ENCODE measurements at regions not wholly inside any gene's neighbourhood (a gene's known extent, or its start where the extent isn't known, plus 50 kb on each side); places are given as distances from the start of the nearest gene placed in this dataset.
"Not testable (repeated sequence)": the region's sequence is repeated elsewhere in the genome, so short reads cannot be mapped to it uniquely, and the experiment has no call there.

- no peaks in the 10 kb centered on the region for H3K36me3 ChIP-seq (ENCODE audit: control insufficient read depth, insufficient read depth, low read length)
- H3K27ac ChIP-seq (ENCODE audit: insufficient read depth, low read length, poor library complexity, severe bottlenecking) = no peak overlapping the region
- H3K9me3 ChIP-seq (ENCODE audit: control insufficient read depth, low read length) = no peaks in the 10 kb centered on the region
- no peak overlapping the region for H3K4me3 ChIP-seq (ENCODE audit: insufficient read depth, low read depth, low read length, poor library complexity, severe bottlenecking)
- DNase-seq = no peak
- H3K4me1 ChIP-seq (ENCODE audit: control insufficient read depth, insufficient read depth, low read length, poor library complexity, severe bottlenecking) = no peaks in the 10 kb centered on the region
- no peaks in the 10 kb centered on the region for H3K27me3 ChIP-seq (replicated peaks; ENCODE audit: control insufficient read depth, insufficient read depth, low read length, poor library complexity, severe bottlenecking)
Measured at GRCh38 chr16:65807858-65808257, 558.6 kb upstream of the CDH5 start.

DNA sequence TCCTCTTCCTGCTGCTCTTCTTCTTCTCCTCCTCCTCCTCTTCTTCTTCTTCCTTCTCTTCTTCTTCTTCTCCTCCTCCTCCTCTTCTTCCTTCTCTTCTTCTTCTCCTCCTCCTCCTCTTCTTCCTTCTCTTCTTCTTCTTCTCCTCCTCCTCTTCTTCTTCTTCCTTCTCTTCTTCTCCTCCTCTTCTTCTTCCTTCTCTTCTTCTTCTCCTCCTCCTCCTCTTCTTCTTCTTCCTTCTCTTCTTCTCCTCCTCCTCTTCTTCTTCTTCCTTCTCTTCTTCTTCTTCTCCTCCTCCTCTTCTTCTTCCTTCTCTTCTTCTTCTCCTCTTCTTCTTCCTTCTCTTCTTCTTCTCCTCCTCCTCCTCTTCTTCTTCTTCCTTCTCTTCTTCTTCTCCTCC, 560.8 kb upstream of the CDH5 start:
- H3K27ac ChIP-seq (ENCODE audit: insufficient read depth, low read length, poor library complexity, severe bottlenecking); H3K4me3 ChIP-seq (ENCODE audit: insufficient read depth, low read depth, low read length, poor library complexity, severe bottlenecking); H3K27me3 ChIP-seq (replicated peaks; ENCODE audit: control insufficient read depth, insufficient read depth, low read length, poor library complexity, severe bottlenecking); H3K9me3 ChIP-seq (ENCODE audit: control insufficient read depth, low read length); H3K36me3 ChIP-seq (ENCODE audit: control insufficient read depth, insufficient read depth, low read length); H3K4me1 ChIP-seq (ENCODE audit: control insufficient read depth, insufficient read depth, low read length, poor library complexity, severe bottlenecking); DNase-seq: not testable (repeated sequence)

DNA sequence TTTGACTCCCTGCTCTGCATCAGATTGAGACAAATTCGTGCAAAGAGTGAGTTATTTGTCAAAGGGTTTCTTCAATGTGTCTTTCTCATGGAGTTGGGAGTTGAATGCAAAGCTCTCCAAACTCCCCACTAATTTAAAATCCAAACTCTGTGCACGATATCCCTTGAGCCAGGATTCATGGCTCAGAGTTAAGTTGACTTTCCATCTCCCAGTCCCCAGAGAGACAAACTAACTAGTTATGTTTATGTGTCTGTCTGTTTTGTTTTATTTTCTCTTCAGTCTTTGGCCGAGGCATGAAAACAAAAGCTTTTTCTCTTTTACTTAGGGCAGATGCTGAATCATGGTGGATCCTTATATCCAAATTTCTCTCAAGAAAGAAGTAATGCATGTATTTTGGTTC, 570.0 kb upstream of the CDH5 start:
- no peaks in the 10 kb centered on the region for H3K36me3 ChIP-seq (ENCODE audit: control insufficient read depth, insufficient read depth, low read length)
- DNase-seq = no peak
- no peak overlapping the region for H3K4me3 ChIP-seq (ENCODE audit: insufficient read depth, low read depth, low read length, poor library complexity, severe bottlenecking)
- no peaks in the 10 kb centered on the region for H3K27me3 ChIP-seq (replicated peaks; ENCODE audit: control insufficient read depth, insufficient read depth, low read length, poor library complexity, severe bottlenecking)
- H3K27ac ChIP-seq (ENCODE audit: insufficient read depth, low read length, poor library complexity, severe bottlenecking) = no peak overlapping the region
- no peaks in the 10 kb centered on the region for H3K4me1 ChIP-seq (ENCODE audit: control insufficient read depth, insufficient read depth, low read length, poor library complexity, severe bottlenecking)
- no peaks in the 10 kb centered on the region for H3K9me3 ChIP-seq (ENCODE audit: control insufficient read depth, low read length)

GRCh38 chr16:65794973-65795372, 571.5 kb upstream of the CDH5 start:
- H3K36me3 ChIP-seq (ENCODE audit: control insufficient read depth, insufficient read depth, low read length) = no peaks in the 10 kb centered on the region
- no peak for DNase-seq
- H3K4me1 ChIP-seq (ENCODE audit: control insufficient read depth, insufficient read depth, low read length, poor library complexity, severe bottlenecking) = no peaks in the 10 kb centered on the region
- no peaks in the 10 kb centered on the region for H3K9me3 ChIP-seq (ENCODE audit: control insufficient read depth, low read length)
- H3K27ac ChIP-seq (ENCODE audit: insufficient read depth, low read length, poor library complexity, severe bottlenecking) = no peak overlapping the region
- no peaks in the 10 kb centered on the region for H3K27me3 ChIP-seq (replicated peaks; ENCODE audit: control insufficient read depth, insufficient read depth, low read length, poor library complexity, severe bottlenecking)
- H3K4me3 ChIP-seq (ENCODE audit: insufficient read depth, low read depth, low read length, poor library complexity, severe bottlenecking) = no peak overlapping the region

GRCh38 chr16:65793781-65794180, 572.7 kb upstream of the CDH5 start:
- Histone ChIP-seq H3K4me1 (ENCODE audit: control insufficient read depth, insufficient read depth, low read length, poor library complexity, severe bottlenecking) (no peaks in the 10 kb centered on the region), H3K27me3 (replicated peaks; ENCODE audit: control insufficient read depth, insufficient read depth, low read length, poor library complexity, severe bottlenecking) (no peaks in the 10 kb centered on the region), H3K9me3 (ENCODE audit: control insufficient read depth, low read length) (no peaks in the 10 kb centered on the region), H3K36me3 (ENCODE audit: control insufficient read depth, insufficient read depth, low read length) (no peaks in the 10 kb centered on the region), H3K27ac (ENCODE audit: insufficient read depth, low read length, poor library complexity, severe bottlenecking) (no peak overlapping the region), H3K4me3 (ENCODE audit: insufficient read depth, low read depth, low read length, poor library complexity, severe bottlenecking) (no peak overlapping the region)
- DNase-seq = no peak

DNA sequence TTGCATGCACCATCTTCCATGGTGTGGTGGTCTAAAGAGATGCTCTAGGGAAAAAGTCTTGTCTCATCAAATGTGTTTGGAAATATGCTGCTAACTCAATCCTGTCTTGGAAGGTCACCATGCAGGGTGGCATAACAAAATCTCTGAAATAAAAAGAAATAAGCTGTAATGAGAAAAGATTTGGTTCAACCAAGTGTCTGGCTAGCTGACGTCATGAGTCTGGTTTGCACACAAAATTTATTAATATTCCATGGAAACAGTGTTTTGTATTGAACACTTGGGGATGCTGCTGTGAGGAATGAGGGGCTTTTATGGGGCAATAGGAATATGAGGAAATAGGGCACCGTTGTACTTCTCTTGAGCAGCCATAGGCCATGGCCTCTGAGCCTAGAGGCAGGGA, 575.7 kb upstream of the CDH5 start:
- no peaks in the 10 kb centered on the region for H3K36me3 ChIP-seq (ENCODE audit: control insufficient read depth, insufficient read depth, low read length)
- H3K4me3 ChIP-seq (ENCODE audit: insufficient read depth, low read depth, low read length, poor library complexity, severe bottlenecking) = no peak overlapping the region
- H3K4me1 ChIP-seq (ENCODE audit: control insufficient read depth, insufficient read depth, low read length, poor library complexity, severe bottlenecking) = no peaks in the 10 kb centered on the region
- H3K27ac ChIP-seq (ENCODE audit: insufficient read depth, low read length, poor library complexity, severe bottlenecking) = no peak overlapping the region
- no peaks in the 10 kb centered on the region for H3K27me3 ChIP-seq (replicated peaks; ENCODE audit: control insufficient read depth, insufficient read depth, low read length, poor library complexity, severe bottlenecking)
- DNase-seq = no peak
- no peaks in the 10 kb centered on the region for H3K9me3 ChIP-seq (ENCODE audit: control insufficient read depth, low read length)

GRCh38 chr16:65789161-65789945, 577.1 kb upstream of the CDH5 start:
- no peaks in the 10 kb centered on the region for H3K4me1 ChIP-seq (ENCODE audit: control insufficient read depth, insufficient read depth, low read length, poor library complexity, severe bottlenecking)
- H3K27ac ChIP-seq (ENCODE audit: insufficient read depth, low read length, poor library complexity, severe bottlenecking) = no peak overlapping the region
- H3K9me3 ChIP-seq (ENCODE audit: control insufficient read depth, low read length) = no peaks in the 10 kb centered on the region
- H3K36me3 ChIP-seq (ENCODE audit: control insufficient read depth, insufficient read depth, low read length) = no peaks in the 10 kb centered on the region
- DNase-seq = no peak
- no peaks in the 10 kb centered on the region for H3K27me3 ChIP-seq (replicated peaks; ENCODE audit: control insufficient read depth, insufficient read depth, low read length, poor library complexity, severe bottlenecking)
- no peak overlapping the region for H3K4me3 ChIP-seq (ENCODE audit: insufficient read depth, low read depth, low read length, poor library complexity, severe bottlenecking)

DNA sequence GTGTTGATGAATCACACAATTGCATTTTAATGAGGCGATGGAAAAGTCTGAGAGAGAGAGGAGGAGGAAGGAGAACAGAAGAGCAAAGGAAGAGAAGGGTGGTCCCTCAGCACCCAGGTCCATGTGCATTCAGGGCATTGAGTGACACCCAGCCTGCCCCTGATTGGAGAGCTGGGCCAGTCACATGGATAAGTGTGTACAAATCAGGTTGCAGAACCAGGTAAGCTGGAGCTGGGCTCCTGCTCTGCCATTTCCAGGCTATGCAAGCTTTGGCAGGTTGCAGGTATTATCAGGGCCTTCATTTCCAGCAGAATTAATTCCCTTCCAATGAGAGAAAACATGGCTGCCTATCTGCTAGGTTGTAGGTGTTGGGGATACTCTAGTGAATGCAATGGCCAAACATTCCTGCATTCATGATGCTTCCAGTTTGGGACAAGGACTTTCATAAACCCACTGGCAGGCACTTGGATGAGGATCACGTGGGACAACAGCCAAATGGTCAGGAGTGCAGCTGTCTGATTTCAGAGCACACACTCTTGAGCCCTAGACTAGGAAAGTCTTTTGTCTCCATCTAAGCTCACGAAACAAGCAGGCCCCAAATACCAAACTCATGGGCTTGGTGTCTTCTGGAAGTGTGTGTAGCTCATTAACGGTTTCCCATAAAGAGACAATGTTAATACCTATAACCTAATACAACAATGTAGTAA, 577.9 kb upstream of the CDH5 start:
- Histone ChIP-seq H3K27ac (ENCODE audit: insufficient read depth, low read length, poor library complexity, severe bottlenecking) (no peak overlapping the region), H3K4me3 (ENCODE audit: insufficient read depth, low read depth, low read length, poor library complexity, severe bottlenecking) (no peak overlapping the region), H3K36me3 (ENCODE audit: control insufficient read depth, insufficient read depth, low read length) (no peaks in the 10 kb centered on the region), H3K27me3 (replicated peaks; ENCODE audit: control insufficient read depth, insufficient read depth, low read length, poor library complexity, severe bottlenecking) (no peaks in the 10 kb centered on the region), H3K4me1 (ENCODE audit: control insufficient read depth, insufficient read depth, low read length, poor library complexity, severe bottlenecking) (no peaks in the 10 kb centered on the region), H3K9me3 (ENCODE audit: control insufficient read depth, low read length) (no peaks in the 10 kb centered on the region)
- no peak for DNase-seq

DNA sequence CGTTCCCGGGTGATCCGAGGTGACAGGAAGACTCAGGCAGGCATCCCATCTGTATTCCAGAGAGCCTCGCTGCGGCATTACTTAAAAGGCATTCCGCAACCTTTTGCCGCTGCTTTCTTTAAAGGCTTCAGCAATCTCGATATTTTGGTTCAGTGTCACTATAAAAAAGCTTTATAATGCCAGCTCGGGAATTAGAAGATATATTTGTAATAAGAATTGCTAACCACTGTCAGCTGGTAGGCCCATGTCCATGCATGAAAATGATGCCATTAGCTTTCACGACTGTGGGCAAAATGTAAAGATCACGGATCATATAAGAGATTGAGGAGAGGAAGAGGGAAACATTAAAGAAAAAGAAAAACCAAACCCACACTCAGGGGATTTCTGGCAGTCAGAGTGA, 578.6 kb upstream of the CDH5 start:
- no peak for DNase-seq
- H3K27ac ChIP-seq (ENCODE audit: insufficient read depth, low read length, poor library complexity, severe bottlenecking) = no peak overlapping the region
- no peaks in the 10 kb centered on the region for H3K4me1 ChIP-seq (ENCODE audit: control insufficient read depth, insufficient read depth, low read length, poor library complexity, severe bottlenecking)
- H3K9me3 ChIP-seq (ENCODE audit: control insufficient read depth, low read length) = no peaks in the 10 kb centered on the region
- H3K4me3 ChIP-seq (ENCODE audit: insufficient read depth, low read depth, low read length, poor library complexity, severe bottlenecking) = no peak overlapping the region
- H3K27me3 ChIP-seq (replicated peaks; ENCODE audit: control insufficient read depth, insufficient read depth, low read length, poor library complexity, severe bottlenecking) = no peaks in the 10 kb centered on the region
- no peaks in the 10 kb centered on the region for H3K36me3 ChIP-seq (ENCODE audit: control insufficient read depth, insufficient read depth, low read length)

GRCh38 chr16:65786916-65787315, 579.6 kb upstream of the CDH5 start:
- no peaks in the 10 kb centered on the region for H3K36me3 ChIP-seq (ENCODE audit: control insufficient read depth, insufficient read depth, low read length)
- H3K27me3 ChIP-seq (replicated peaks; ENCODE audit: control insufficient read depth, insufficient read depth, low read length, poor library complexity, severe bottlenecking) = no peaks in the 10 kb centered on the region
- no peaks in the 10 kb centered on the region for H3K4me1 ChIP-seq (ENCODE audit: control insufficient read depth, insufficient read depth, low read length, poor library complexity, severe bottlenecking)
- DNase-seq = no peak
- no peaks in the 10 kb centered on the region for H3K9me3 ChIP-seq (ENCODE audit: control insufficient read depth, low read length)
- H3K4me3 ChIP-seq (ENCODE audit: insufficient read depth, low read depth, low read length, poor library complexity, severe bottlenecking) = no peak overlapping the region
- no peak overlapping the region for H3K27ac ChIP-seq (ENCODE audit: insufficient read depth, low read length, poor library complexity, severe bottlenecking)
